ENCODE measurements at regions not wholly inside any gene's neighbourhood (a gene's known extent, or its start where the extent isn't known, plus 50 kb on each side); places are given as distances from the start of the nearest gene placed in this dataset.

- DNase-seq: no peak
Measured at GRCh38 chr10:4658777-4659176, 167.2 kb upstream of the AKR1E2 start.

- DNase-seq: peak; percentile 27
Measured at GRCh38 chr10:4656576-4657194, 169.3 kb upstream of the AKR1E2 start.

GRCh38 chr10:4655879-4656278, 170.1 kb upstream of the AKR1E2 start:
- no peak for DNase-seq

GRCh38 chr10:4655406-4655805, 170.6 kb upstream of the AKR1E2 start:
- no peak for DNase-seq

- no peak for DNase-seq
Measured at GRCh38 chr10:4654496-4654895, 171.5 kb upstream of the AKR1E2 start.

GRCh38 chr10:4653160-4653559, 172.8 kb upstream of the AKR1E2 start:
- no peak for DNase-seq

GRCh38 chr10:4652111-4653010, 173.6 kb upstream of the AKR1E2 start:
- DNase-seq: no peak

GRCh38 chr10:4651404-4652037, 174.5 kb upstream of the AKR1E2 start:
- no peak for DNase-seq

GRCh38 chr10:4650582-4650981, 175.4 kb upstream of the AKR1E2 start:
- no peak for DNase-seq

GRCh38 chr10:4649886-4650508, 176.0 kb upstream of the AKR1E2 start:
- DNase-seq: no peak

- no peak for DNase-seq
Measured at GRCh38 chr10:4649471-4649870, 176.5 kb upstream of the AKR1E2 start.

GRCh38 chr10:4648999-4649398, 177.0 kb upstream of the AKR1E2 start:
- DNase-seq: no peak

- no peak for DNase-seq
Measured at GRCh38 chr10:4647109-4647785, 178.8 kb upstream of the AKR1E2 start.

- no peak for DNase-seq
Measured at GRCh38 chr10:4646547-4646946, 179.5 kb upstream of the AKR1E2 start.

- DNase-seq: no peak
Measured at GRCh38 chr10:4645836-4646235, 180.2 kb upstream of the AKR1E2 start.

- no peak for DNase-seq
Measured at GRCh38 chr10:4643471-4643870, 182.5 kb upstream of the AKR1E2 start.

- no peak for DNase-seq
Measured at GRCh38 chr10:4639960-4640359, 186.0 kb upstream of the AKR1E2 start.

GRCh38 chr10:4638099-4638498, 187.9 kb upstream of the AKR1E2 start:
- no peak for DNase-seq

- DNase-seq: no peak
Measured at GRCh38 chr10:4637657-4638056, 188.3 kb upstream of the AKR1E2 start.

- DNase-seq: no peak
Measured at GRCh38 chr10:4635883-4636282, 190.1 kb upstream of the AKR1E2 start.

GRCh38 chr10:4635388-4635787, 190.6 kb upstream of the AKR1E2 start:
- no peak for DNase-seq

GRCh38 chr10:4633776-4634175, 192.2 kb upstream of the AKR1E2 start:
- DNase-seq: no peak

GRCh38 chr10:4633186-4633585, 192.8 kb upstream of the AKR1E2 start:
- DNase-seq: no peak
